Mucosa of descending colon (tissue), 3 donors: ENCODE measurements at regions not wholly inside any gene's neighbourhood (a gene's known extent, or its start where the extent isn't known, plus 50 kb on each side); places are given as distances from the start of the nearest gene placed in this dataset.

Source experiments
- ATAC-seq: fragments of 200-7000 bp; cut with Tn5 transposase; one replicate; pipeline ENCODE4 v1.9.1; 2020; ENCODE audit warnings: mild to moderate bottlenecking, moderate library complexity
- DNase-seq, 3 donors: peaks; one replicate each; pipeline ENCODE4 v3.0.0-alpha.2; 2020
- H3K36me3 ChIP-seq: fragments of 200-600 bp; one replicate; pipeline ENCODE4 v1.8.0; 2021; ENCODE audit warnings: low read depth, mild to moderate bottlenecking
- H3K4me1 ChIP-seq: fragments of 200-600 bp; one replicate; pipeline ENCODE4 v1.8.0; 2021; ENCODE audit warnings: low read depth, mild to moderate bottlenecking
- H3K4me3 ChIP-seq: fragments of 200-600 bp; one replicate; pipeline ENCODE4 v1.8.0; 2021; ENCODE audit warnings: mild to moderate bottlenecking
- H3K9me3 ChIP-seq: fragments of 200-600 bp; one replicate; pipeline ENCODE4 v1.8.0; 2021; ENCODE audit warnings: mild to moderate bottlenecking
- intact Hi-C, 2 donors: fragments of 100-400 bp; cut with DNase I in 1 of 2; cut with micrococcal nuclease in 1 of 2; formaldehyde crosslinking; loops; one replicate each; pipeline versions ENCODE4 v1.11.0 to v1.11.1; 2022; cut with DNase I, micrococcal nuclease
- TF ChIP-seq, protein P1 (sequence below): fragments of 200-600 bp; IDR thresholded peaks from one replicate; pipeline ENCODE4 v1.8.0; 2022; ENCODE audit warnings: antibody characterized with exemption, mild to moderate bottlenecking
- donor health status: DM: no; HTN: no; CAD: no; lungs with moderate emphysema.
- donor health status: DM: no; HTN: no; CAD: no.
- donor health status: DM: no; HTN: yes; CAD: no.

DNA sequence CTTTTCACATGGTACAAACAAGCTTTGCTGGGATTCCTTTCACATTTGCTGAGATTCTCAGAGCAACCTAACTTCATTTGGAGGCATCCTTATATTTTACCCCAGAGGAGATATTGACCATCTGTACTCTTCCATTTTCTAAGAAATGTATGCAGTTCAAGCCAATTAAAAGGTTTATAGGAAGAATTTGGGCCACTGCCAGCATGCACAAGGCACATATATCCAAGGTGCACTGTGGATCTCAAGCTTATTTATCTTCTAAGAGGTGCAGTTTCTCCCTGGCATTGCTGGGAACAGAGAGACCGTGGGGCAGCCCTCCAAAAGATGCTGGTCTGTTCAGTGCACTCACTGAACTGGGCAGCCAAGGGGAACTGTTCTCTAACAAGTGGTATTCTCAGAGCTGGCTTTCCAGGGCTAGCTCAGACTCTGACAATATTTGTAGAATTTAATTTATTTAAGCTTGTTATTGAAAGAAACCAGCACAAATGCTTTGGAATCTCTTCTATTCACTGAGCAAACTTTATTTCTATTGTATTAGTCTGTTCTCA lies 213.3 kb downstream of the TENT4A start:
- H3K4me1 ChIP-seq = no peaks in the 10 kb centered on the region
- no peak for ATAC-seq
- no peaks in the 10 kb centered on the region for H3K36me3 ChIP-seq
- TF ChIP-seq, protein P1, sequence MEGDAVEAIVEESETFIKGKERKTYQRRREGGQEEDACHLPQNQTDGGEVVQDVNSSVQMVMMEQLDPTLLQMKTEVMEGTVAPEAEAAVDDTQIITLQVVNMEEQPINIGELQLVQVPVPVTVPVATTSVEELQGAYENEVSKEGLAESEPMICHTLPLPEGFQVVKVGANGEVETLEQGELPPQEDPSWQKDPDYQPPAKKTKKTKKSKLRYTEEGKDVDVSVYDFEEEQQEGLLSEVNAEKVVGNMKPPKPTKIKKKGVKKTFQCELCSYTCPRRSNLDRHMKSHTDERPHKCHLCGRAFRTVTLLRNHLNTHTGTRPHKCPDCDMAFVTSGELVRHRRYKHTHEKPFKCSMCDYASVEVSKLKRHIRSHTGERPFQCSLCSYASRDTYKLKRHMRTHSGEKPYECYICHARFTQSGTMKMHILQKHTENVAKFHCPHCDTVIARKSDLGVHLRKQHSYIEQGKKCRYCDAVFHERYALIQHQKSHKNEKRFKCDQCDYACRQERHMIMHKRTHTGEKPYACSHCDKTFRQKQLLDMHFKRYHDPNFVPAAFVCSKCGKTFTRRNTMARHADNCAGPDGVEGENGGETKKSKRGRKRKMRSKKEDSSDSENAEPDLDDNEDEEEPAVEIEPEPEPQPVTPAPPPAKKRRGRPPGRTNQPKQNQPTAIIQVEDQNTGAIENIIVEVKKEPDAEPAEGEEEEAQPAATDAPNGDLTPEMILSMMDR = no peak
- DNase-seq = no peak
- intact Hi-C loops = no loop called here
- no peaks in the 10 kb centered on the region for H3K9me3 ChIP-seq
- H3K4me3 ChIP-seq = no peak overlapping the region

DNA sequence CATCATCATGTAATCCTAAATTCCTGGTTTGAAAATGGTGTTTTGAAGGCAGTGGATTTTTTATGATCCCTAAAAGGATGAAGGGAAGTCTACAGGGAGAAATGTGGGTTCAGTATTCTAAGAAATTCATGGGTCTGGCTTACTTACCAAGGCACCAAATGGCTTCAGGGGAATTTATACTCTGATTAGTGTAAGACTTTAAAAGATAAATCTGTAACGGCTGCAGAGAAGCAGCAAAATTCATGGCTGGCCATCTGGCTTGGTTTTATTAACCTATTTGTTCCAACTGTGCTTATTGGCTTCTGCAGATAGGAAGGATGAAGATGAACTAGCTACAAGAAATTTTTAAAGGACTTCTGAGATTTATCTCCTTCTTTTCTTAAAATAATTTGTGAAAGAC lies 222.8 kb downstream of the TENT4A start:
- H3K4me1 ChIP-seq = no peaks in the 10 kb centered on the region
- intact Hi-C loops = no loop called here
- no peaks in the 10 kb centered on the region for H3K9me3 ChIP-seq
- TF ChIP-seq, protein P1 = no peak
- no peak for ATAC-seq
- H3K36me3 ChIP-seq = no peaks in the 10 kb centered on the region
- H3K4me3 ChIP-seq = no peak overlapping the region
- no peak for DNase-seq

DNA sequence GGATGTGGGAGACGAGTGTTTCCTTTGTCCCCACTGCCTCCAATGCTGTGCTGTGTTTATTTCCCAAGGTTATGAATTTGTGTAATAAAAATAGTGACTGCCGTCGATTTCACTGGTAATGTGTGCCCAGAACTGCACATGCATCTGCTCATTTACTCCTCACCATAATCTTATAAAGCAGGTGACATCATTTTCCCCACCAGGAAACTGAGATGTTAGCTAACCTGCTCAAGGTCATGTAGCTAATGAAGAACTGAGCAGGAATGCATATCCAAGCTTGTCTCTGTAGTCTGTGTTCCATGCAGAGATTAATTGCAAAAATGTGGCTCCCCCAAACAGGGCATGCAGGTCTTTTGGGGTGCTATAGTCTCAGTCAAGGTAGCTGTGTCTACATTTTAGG lies 224.4 kb downstream of the TENT4A start:
- intact Hi-C loops = no loop called here
- H3K4me3 ChIP-seq = no peak overlapping the region
- ATAC-seq (no peak), DNase-seq (no peak)
- H3K4me1 ChIP-seq = no peaks in the 10 kb centered on the region
- H3K36me3 ChIP-seq = no peaks in the 10 kb centered on the region
- TF ChIP-seq, protein P1 = no peak
- no peaks in the 10 kb centered on the region for H3K9me3 ChIP-seq

DNA sequence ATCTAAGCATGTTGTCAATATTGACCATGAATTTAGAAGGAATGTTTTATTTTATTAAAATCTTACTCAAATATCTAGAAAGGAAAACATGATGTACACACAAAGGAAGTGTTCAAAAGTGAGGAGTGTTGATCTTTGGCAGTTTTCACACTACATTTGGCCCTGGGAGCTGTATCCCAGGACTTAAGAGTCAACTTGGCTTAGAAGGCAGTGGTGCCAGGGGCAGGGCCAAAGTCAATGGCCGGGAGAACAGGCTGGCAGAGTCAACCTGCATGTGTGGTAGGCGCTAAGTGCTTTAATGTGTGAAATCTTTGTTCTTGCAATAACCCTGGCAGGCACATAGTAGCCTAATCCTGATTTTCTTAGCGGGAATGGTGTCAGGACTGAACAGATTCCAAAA lies 228.4 kb downstream of the TENT4A start:
- Histone ChIP-seq H3K36me3 (no peaks in the 10 kb centered on the region), H3K4me3 (no peak overlapping the region), H3K9me3 (no peaks in the 10 kb centered on the region), H3K4me1 (no peaks in the 10 kb centered on the region)
- no peak for DNase-seq
- no peak for ATAC-seq
- intact Hi-C loops = no loop called here
- TF ChIP-seq, protein P1 = no peak

DNA sequence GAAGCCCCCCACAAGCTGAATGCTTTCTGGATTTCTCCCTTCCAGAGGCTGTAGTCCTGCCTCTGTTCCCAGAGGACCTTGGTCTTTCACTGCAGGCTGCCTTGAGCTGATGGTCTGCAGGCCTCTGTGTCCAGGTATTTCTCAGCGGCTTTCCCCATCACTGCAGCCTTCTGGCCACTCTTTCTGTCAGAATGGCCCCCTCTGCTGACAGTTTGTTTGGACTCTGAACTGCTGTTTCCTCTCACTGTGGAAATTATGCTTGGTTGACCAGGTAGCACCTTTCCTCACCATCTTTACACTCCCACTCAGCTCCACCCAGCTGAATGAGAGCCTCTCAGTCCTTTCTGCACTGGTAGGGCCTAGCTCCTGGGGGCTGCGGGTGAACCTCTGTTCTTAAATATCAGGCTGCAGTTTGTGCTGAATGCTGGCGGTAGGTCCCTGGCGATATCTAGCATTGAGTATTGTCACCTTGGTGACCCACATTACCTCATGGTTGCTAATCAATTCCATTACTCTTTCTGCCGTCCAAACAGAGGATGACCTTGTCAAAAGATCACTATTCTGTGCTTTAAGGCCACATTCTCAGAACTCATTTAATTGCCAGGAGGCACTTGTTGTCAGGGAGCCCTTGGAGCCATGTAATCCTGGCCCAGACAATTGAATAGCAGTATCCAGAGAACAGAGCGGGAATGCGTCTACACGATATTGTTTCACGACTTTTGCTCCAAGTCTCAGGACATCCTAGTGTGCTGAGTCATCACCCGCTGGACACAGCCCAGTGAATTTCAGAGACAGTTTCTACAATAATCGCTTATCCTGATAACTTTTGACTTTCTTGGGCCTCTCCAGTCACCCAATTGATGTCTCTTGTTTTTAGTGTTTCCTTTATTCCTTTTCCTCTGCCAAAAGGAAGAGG lies 230.2 kb downstream of the TENT4A start:
- intact Hi-C loops = no loop called here
- no peak for DNase-seq

More for the DNA sequence above, 230.2 kb downstream of the TENT4A start:
- Histone ChIP-seq H3K36me3 (no peaks in the 10 kb centered on the region), H3K4me1 (no peaks in the 10 kb centered on the region), H3K4me3 (no peak overlapping the region), H3K9me3 (no peaks in the 10 kb centered on the region)
- TF ChIP-seq, protein P1 = no peak
- ATAC-seq = no peak
